Body of pancreas (tissue), 4 donors: ENCODE measurements at regions not wholly inside any gene's neighbourhood (a gene's known extent, or its start where the extent isn't known, plus 50 kb on each side); places are given as distances from the start of the nearest gene placed in this dataset.

Source experiments
- ATAC-seq: fragments of 150-250 bp; one replicate; pipeline ENCODE4 v1.9.1; 2016
- DNase-seq, 4 donors: peaks; one replicate each; pipeline ENCODE4 v3.0.0-alpha.2; 2019
- H3K27ac ChIP-seq, 4 donors: fragments of 200-600 bp; sonication (generic); 1 replicate in 3 of 4; 2 replicates in 1 of 4; pipeline versions ENCODE4 v1.5.1 to v1.6.1; 2016 to 2019; ENCODE audit warnings: mild to moderate bottlenecking in 1 of 4, mixed read lengths in 1 of 4, moderate library complexity in 1 of 4
- H3K27me3 ChIP-seq, 2 donors: fragments of 200-600 bp; sonication (generic); one replicate each; pipeline ENCODE4 v1.6.0; 2016; ENCODE audit warnings: mild to moderate bottlenecking in 1 of 2
- H3K36me3 ChIP-seq, 2 donors: fragments of 200-600 bp; sonication (generic); replicated peaks in 1 of 2; 2 replicates each; pipeline ENCODE4 v1.5.1; 2016; ENCODE audit warnings: low read depth in 2 of 2; ENCODE audit not compliant: insufficient read depth in 1 of 2
- H3K4me1 ChIP-seq: fragments of 200-600 bp; sonication (generic); one replicate; pipeline ENCODE4 v1.6.0; 2016
- H3K4me3 ChIP-seq, 2 donors: fragments of 200-600 bp; sonication (generic); 1 replicate in 1 of 2; 2 replicates in 1 of 2; pipeline ENCODE4 v1.5.1; 2016 to 2019
- H3K9me3 ChIP-seq, 3 donors: fragments of 200-600 bp; sonication (generic); 1 replicate in 2 of 3; 2 replicates in 1 of 3; pipeline ENCODE4 v1.5.1; 2016
- POLR2A ChIP-seq, 3 donors: fragments of 450-650 bp; IDR thresholded peaks; one replicate each; pipeline ENCODE4 v1.6.1; 2016; ENCODE audit warnings: antibody characterized with exemption in 3 of 3, mild to moderate bottlenecking in 2 of 3
- WGBS, 2 donors: methylation state at CpG; one replicate each; pipeline ENCODE4 v1.1.5; 2017; 5-methylcytosine and 5-hydroxymethylcytosine counted together
- intact Hi-C: fragments of 100-400 bp; cut with DNase I; formaldehyde crosslinking; loops from one replicate; pipeline ENCODE4 v1.15.1; 2023
- TF ChIP-seq, protein P1 (sequence below), 7 experiments: fragments of 450-650 bp in 4 of 7; fragments of 200-600 bp in 3 of 7; sonication (generic) in 3 of 7; IDR thresholded peaks; one replicate each; pipeline ENCODE4 v1.5.1; 2016 to 2019; ENCODE audit warnings: antibody characterized with exemption in 7 of 7

DNA sequence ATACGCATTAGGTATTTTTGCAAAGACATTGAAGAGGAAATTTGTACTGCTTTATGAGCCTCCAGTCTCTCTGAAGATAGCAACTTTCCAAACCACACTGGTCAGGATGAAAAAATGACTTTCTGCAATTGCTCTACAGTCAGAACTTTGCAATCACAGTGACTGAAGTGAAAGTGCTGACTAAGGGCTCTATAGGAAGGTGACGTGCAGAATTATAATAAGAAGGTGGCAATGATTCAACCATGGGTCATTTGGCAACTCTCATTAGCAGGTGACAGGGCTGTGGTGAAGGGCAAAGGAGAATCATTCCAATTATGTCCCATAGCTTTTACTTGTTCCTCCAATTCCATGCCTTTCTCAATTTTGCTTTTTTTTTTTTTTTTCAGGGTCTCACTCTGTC, 311.0 kb downstream of the ANKRD30A start:
- Histone ChIP-seq H3K9me3 (no peaks in the 10 kb centered on the region), H3K36me3 (no peaks in the 10 kb centered on the region), H3K27ac (no peak overlapping the region), H3K27me3 (no peaks in the 10 kb centered on the region), H3K4me1 (no peaks in the 10 kb centered on the region), H3K4me3 (no peak overlapping the region)
- intact Hi-C loops: no loop called here
- DNase-seq (no peak), ATAC-seq (no peak)
- TF ChIP-seq, protein P1, sequence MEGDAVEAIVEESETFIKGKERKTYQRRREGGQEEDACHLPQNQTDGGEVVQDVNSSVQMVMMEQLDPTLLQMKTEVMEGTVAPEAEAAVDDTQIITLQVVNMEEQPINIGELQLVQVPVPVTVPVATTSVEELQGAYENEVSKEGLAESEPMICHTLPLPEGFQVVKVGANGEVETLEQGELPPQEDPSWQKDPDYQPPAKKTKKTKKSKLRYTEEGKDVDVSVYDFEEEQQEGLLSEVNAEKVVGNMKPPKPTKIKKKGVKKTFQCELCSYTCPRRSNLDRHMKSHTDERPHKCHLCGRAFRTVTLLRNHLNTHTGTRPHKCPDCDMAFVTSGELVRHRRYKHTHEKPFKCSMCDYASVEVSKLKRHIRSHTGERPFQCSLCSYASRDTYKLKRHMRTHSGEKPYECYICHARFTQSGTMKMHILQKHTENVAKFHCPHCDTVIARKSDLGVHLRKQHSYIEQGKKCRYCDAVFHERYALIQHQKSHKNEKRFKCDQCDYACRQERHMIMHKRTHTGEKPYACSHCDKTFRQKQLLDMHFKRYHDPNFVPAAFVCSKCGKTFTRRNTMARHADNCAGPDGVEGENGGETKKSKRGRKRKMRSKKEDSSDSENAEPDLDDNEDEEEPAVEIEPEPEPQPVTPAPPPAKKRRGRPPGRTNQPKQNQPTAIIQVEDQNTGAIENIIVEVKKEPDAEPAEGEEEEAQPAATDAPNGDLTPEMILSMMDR (IDR thresholded peaks at IDR 0.05): no peak
- 43 to 55% methylated on average over 2 of the region's 2 CpGs for WGBS, 2 donors

DNA sequence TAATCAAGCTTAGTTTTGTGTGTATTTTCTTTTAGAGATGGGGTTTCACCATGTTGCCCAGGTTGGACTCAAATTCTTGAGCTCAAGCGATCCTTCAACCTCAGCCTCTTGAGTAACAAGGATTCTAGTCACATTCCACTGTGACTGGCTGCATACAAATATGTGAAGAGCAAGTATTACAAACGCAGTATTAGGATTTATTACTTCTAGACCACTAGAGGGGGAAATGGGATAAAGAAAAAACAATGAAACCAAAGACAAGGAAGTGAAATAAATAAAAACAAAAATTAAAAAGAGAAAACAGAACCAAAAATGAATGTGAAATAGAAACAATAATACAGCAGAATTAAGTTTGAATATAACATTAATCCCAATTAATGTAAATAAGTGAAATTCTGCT, 308.7 kb downstream of the ANKRD30A start:
- no peak overlapping the region for H3K27ac ChIP-seq
- no peak overlapping the region for H3K4me3 ChIP-seq
- 39 to 48% methylated on average over 2 of the region's 2 CpGs for WGBS, 2 donors
- H3K9me3 ChIP-seq: no peaks in the 10 kb centered on the region
- no peaks in the 10 kb centered on the region for H3K36me3 ChIP-seq
- TF ChIP-seq, protein P1 (IDR thresholded peaks at IDR 0.05): peak in 2 of 7 experiments; percentile 9 to 15
- no peak for TF ChIP-seq POLR2A (IDR thresholded peaks at IDR 0.05)
- no peaks in the 10 kb centered on the region for H3K27me3 ChIP-seq
- no peaks in the 10 kb centered on the region for H3K4me1 ChIP-seq
- ATAC-seq (no peak), DNase-seq (no peak)
- intact Hi-C loops: no loop called here
